B cell (primary cell): ENCODE measurements at regions not wholly inside any gene's neighbourhood (a gene's known extent, or its start where the extent isn't known, plus 50 kb on each side); places are given as distances from the start of the nearest gene placed in this dataset.

Source experiments
- ATAC-seq: fragments of 200-7000 bp; cut with Tn5 transposase; one replicate; pipeline ENCODE4 v1.10.0; 2021; ENCODE audit warnings: low read depth, mild to moderate bottlenecking, moderate number of reproducible peaks, moderate library complexity
- CTCF ChIA-PET: fragments of 350-600 bp; sonication (Branson Sonifier 250); formaldehyde crosslinking; loops from one replicate; lab custom pipeline; 2021; ENCODE audit warnings: antibody characterized with exemption, inconsistent platforms; lab: Charles Lee
- POLR2A ChIA-PET: fragments of 350-600 bp; sonication (Branson Sonifier 250); formaldehyde crosslinking; loops from one replicate; lab custom pipeline; 2021; ENCODE audit warnings: antibody characterized with exemption; lab: Charles Lee
- DNase-seq: peaks from one replicate; pipeline ENCODE4 v3.0.0; 2013
- H2AFZ ChIP-seq: 2 replicates; pipeline ENCODE4 v1.6.1; 2012; ENCODE audit warnings: mild to moderate bottlenecking, low read depth, low read length; ENCODE audit not compliant: insufficient read depth, poor library complexity, severe bottlenecking
- H3K27ac ChIP-seq, 2 donors: 1 replicate in 1 of 2; 2 replicates in 1 of 2; pipeline ENCODE4 v1.5.1; 2012 to 2013; ENCODE audit warnings: low read length in 2 of 2, mild to moderate bottlenecking in 2 of 2, moderate library complexity in 1 of 2
- H3K27me3 ChIP-seq, 4 experiments: fragments of 200-600 bp in 1 of 4; sonication (generic) in 1 of 4; replicated peaks in 1 of 4; 1 replicate in 2 of 4; 2 replicates in 2 of 4; pipeline versions ENCODE4 v1.6.1 to v1.7.0; 2013 to 2016; ENCODE audit warnings: low read length in 3 of 4, mild to moderate bottlenecking in 2 of 4, mixed read lengths in 1 of 4, moderate library complexity in 1 of 4; ENCODE audit not compliant: insufficient read depth in 4 of 4, control insufficient read depth in 3 of 4; ENCODE audit errors: control extremely low read depth in 1 of 4
- H3K36me3 ChIP-seq, 2 experiments: replicated peaks in 1 of 2; 1 replicate in 1 of 2; 2 replicates in 1 of 2; pipeline versions ENCODE4 v1.6.1 to v1.7.1; 2013; ENCODE audit warnings: low read length in 1 of 2; ENCODE audit not compliant: insufficient read depth in 2 of 2, control insufficient read depth in 1 of 2; ENCODE audit errors: control extremely low read depth in 1 of 2, extremely low read depth in 1 of 2
- H3K4me1 ChIP-seq, 2 donors: fragments of 200-600 bp in 1 of 2; sonication (generic) in 1 of 2; 1 replicate in 1 of 2; 2 replicates in 1 of 2; pipeline versions ENCODE4 v1.5.1 to v1.6.1; 2013 to 2017; ENCODE audit warnings: low read length in 2 of 2; ENCODE audit not compliant: control insufficient read depth in 2 of 2, insufficient read depth in 2 of 2
- H3K4me2 ChIP-seq: replicated peaks from 2 replicates; pipeline ENCODE3; 2012; ENCODE audit warnings: mild to moderate bottlenecking, low read depth, low read length; ENCODE audit not compliant: poor library complexity, severe bottlenecking
- H3K4me3 ChIP-seq, 5 experiments: fragments of 200-600 bp in 1 of 5; sonication (generic) in 1 of 5; 1 replicate in 3 of 5; 2 replicates in 2 of 5; pipeline versions ENCODE4 v1.5.1 to v1.7.0; 2011 to 2016; ENCODE audit warnings: low read length in 4 of 5, mild to moderate bottlenecking in 4 of 5, low read depth in 2 of 5, control low read depth in 1 of 5, moderate library complexity in 1 of 5; ENCODE audit not compliant: insufficient read depth in 1 of 5; ENCODE audit errors: control extremely low read depth in 1 of 5, extremely low read depth in 1 of 5
- H3K79me2 ChIP-seq: fragments of 200-600 bp; sonication (generic); one replicate; pipeline ENCODE4 v1.6.0; 2016; ENCODE audit warnings: low read length; ENCODE audit not compliant: control insufficient read depth, insufficient read depth
- H3K9ac ChIP-seq: fragments of 200-600 bp; sonication (generic); 2 replicates; pipeline ENCODE4 v1.6.1; 2017; ENCODE audit warnings: mild to moderate bottlenecking, low read length, moderate library complexity
- H3K9me3 ChIP-seq, 3 donors: one replicate each; pipeline versions ENCODE4 v1.6.1 to v1.7.1; 2013; ENCODE audit warnings: low read length in 2 of 3; ENCODE audit not compliant: control insufficient read depth in 2 of 3, insufficient read depth in 1 of 3; ENCODE audit errors: control extremely low read depth in 1 of 3
- H4K20me1 ChIP-seq: 2 replicates; pipeline ENCODE4 v1.6.0; 2012; ENCODE audit warnings: mild to moderate bottlenecking, low read length; ENCODE audit not compliant: insufficient read depth, control insufficient read depth, poor library complexity, severe bottlenecking
- H3K27ac Mint-ChIP-seq: one replicate; pipeline ENCODE4 v1.8.0; 2021; ENCODE audit warnings: mixed read lengths
- H3K27me3 Mint-ChIP-seq: one replicate; pipeline ENCODE4 v1.8.0; 2021; ENCODE audit warnings: mixed read lengths
- H3K4me1 Mint-ChIP-seq: one replicate; pipeline ENCODE4 v1.8.0; 2021; ENCODE audit warnings: mixed read lengths
- H3K4me3 Mint-ChIP-seq: one replicate; pipeline ENCODE4 v1.8.0; 2021; ENCODE audit warnings: mixed read lengths
- H3K9me3 Mint-ChIP-seq: one replicate; pipeline ENCODE4 v1.8.0; 2022; ENCODE audit warnings: mixed read lengths; ENCODE audit not compliant: insufficient read depth
- CTCF ChIP-seq: fragments of 200-600 bp; IDR thresholded peaks from one replicate; pipeline ENCODE4 v1.8.0; 2022; ENCODE audit warnings: antibody characterized with exemption, mild to moderate bottlenecking
- EZH2 ChIP-seq: IDR thresholded peaks from 2 replicates; pipeline ENCODE4 v1.6.1; 2012; ENCODE audit warnings: borderline replicate concordance, low read depth, mild to moderate bottlenecking, moderate library complexity, low read length; ENCODE audit not compliant: insufficient read depth, poor library complexity, severe bottlenecking
- WGBS: methylation state at CpG from one replicate; pipeline ENCODE4 v1.1.5; 2013; ENCODE audit warnings: missing lambda C conversion rate; ENCODE audit not compliant: insufficient coverage; 5-methylcytosine and 5-hydroxymethylcytosine counted together
- intact Hi-C: fragments of 100-400 bp; cut with micrococcal nuclease; formaldehyde crosslinking; loops from one replicate; pipeline ENCODE4 v1.10.0; 2022

DNA sequence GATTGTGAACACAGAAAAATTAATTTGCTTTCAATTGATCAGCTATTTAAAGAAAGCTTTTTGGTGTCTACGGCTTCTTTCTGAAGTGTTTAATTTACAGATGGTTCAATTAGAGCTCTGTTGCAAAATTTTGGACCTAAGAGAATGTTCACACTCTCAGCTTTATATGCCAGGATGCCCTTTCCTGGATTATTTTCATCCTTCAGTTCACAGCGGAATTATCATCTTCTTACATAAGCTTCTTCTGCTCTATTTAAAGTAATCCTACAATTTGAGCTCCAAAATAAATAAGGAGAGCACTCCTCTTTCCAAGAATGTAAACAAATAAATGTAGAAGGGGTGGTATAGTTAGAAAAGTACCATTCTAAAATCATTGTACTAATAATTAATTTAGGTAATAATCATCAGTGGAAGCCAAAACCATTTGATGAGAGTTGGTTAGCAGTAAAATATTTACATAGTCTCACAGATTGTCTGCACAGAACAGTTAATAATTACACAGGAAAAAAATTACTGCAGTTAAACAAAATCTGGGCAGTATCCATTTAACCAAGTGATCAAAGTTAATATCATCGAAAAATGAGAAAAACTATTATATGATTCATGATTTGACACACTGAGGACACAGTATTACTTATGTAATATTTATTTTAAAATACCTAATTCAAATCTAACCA lies 298.0 kb upstream of the TMEM229A start:
- no CpG with 5 or more reads among the region's 3 CpGs for WGBS

DNA sequence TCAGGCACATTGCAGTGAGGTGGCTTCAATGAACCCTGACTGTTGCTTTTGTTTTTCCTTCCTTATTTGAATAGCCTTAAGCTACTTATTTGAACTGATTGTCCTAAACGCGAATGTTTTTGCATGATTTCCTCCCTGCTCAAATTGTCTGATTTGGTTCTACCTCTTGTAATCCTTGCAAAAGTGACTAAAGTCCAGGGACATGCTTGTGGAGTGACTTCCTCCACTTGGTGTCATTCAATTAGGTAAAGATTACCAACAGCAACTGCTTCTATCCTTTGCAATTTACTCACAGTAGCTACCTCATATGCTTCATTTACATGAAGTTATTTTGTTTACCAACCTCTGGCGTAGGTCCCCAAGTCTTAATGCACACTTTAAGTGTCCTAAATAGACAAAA lies 295.9 kb upstream of the TMEM229A start:
- no peak overlapping the region for H3K27ac ChIP-seq
- no peak overlapping the region for H3K9ac ChIP-seq
- H3K4me2 ChIP-seq = no peak overlapping the region
- H3K36me3 ChIP-seq = no peaks in the 10 kb centered on the region
- H3K27me3 ChIP-seq = no peaks in the 10 kb centered on the region
- no peak for DNase-seq
- ATAC-seq = no peak
- intact Hi-C loops = no loop called here
- no peaks in the 10 kb centered on the region for H3K27me3 Mint-ChIP-seq
- H3K79me2 ChIP-seq = no peaks in the 10 kb centered on the region
- no peak overlapping the region for H3K4me3 Mint-ChIP-seq
- H3K4me1 ChIP-seq = no peaks in the 10 kb centered on the region
- no peak overlapping the region for H3K27ac Mint-ChIP-seq
- H2AFZ ChIP-seq = no peak overlapping the region
- no peaks in the 10 kb centered on the region for H3K4me1 Mint-ChIP-seq
- TF ChIP-seq CTCF (no peak), EZH2 (no peak)
- no peaks in the 10 kb centered on the region for H3K9me3 Mint-ChIP-seq
- no peaks in the 10 kb centered on the region for H3K9me3 ChIP-seq
- H4K20me1 ChIP-seq = no peaks in the 10 kb centered on the region
- H3K4me3 ChIP-seq = no peak overlapping the region
- CTCF ChIA-PET = no interaction called here
- POLR2A ChIA-PET = no interaction called here
- 44% methylated on average over 2 of the region's 3 CpGs for WGBS

More for the DNA sequence above, 298.0 kb upstream of the TMEM229A start:
- no peak for DNase-seq
- intact Hi-C loops = no loop called here
- Histone ChIP-seq H3K4me2 (no peak overlapping the region), H2AFZ (no peak overlapping the region), H3K4me3 (no peak overlapping the region), H3K9ac (no peak overlapping the region), H3K36me3 (no peaks in the 10 kb centered on the region), H4K20me1 (no peaks in the 10 kb centered on the region), H3K27me3 (no peaks in the 10 kb centered on the region), H3K9me3 (no peaks in the 10 kb centered on the region), H3K27ac (no peak overlapping the region), H3K4me1 (no peaks in the 10 kb centered on the region), H3K79me2 (no peaks in the 10 kb centered on the region)
- ChIA-PET POLR2A (no interaction called here), CTCF (no interaction called here)
- no peaks in the 10 kb centered on the region for H3K9me3 Mint-ChIP-seq
- no peak overlapping the region for H3K27ac Mint-ChIP-seq
- no peak overlapping the region for H3K4me3 Mint-ChIP-seq
- ATAC-seq = no peak
- TF ChIP-seq CTCF (no peak), EZH2 (no peak)
- H3K4me1 Mint-ChIP-seq = no peaks in the 10 kb centered on the region
- no peaks in the 10 kb centered on the region for H3K27me3 Mint-ChIP-seq
